GM12875 (cell line): ENCODE measurements at regions not wholly inside any gene's neighbourhood (a gene's known extent, or its start where the extent isn't known, plus 50 kb on each side); places are given as distances from the start of the nearest gene placed in this dataset.

Experiments
- H3K4me3 ChIP-seq: one replicate; pipeline ENCODE4 v1.5.1; 2011; ENCODE audit warnings: low read depth, low read length, control low read depth
- CTCF ChIP-seq: IDR thresholded peaks from 2 replicates; pipeline ENCODE4 v1.5.1; 2011; ENCODE audit warnings: low read depth, mild to moderate bottlenecking, control low read depth, inconsistent platforms, low read length, moderate library complexity, borderline replicate concordance; ENCODE audit not compliant: insufficient read depth

GRCh38 chr5:3185488-3185887 lies 410.1 kb upstream of the IRX1 start:
- TF ChIP-seq CTCF: no peak

GRCh38 chr5:3182133-3182876 lies 413.3 kb upstream of the IRX1 start:
- H3K4me3 ChIP-seq: no peak overlapping the region
- TF ChIP-seq CTCF: no peak

More at GRCh38 chr5:3185488-3185887, 410.1 kb upstream of the IRX1 start:
- no peak overlapping the region for H3K4me3 ChIP-seq

- no peak overlapping the region for H3K4me3 ChIP-seq
- TF ChIP-seq CTCF: no peak
Measured at GRCh38 chr5:3181671-3182070, 414.0 kb upstream of the IRX1 start.

GRCh38 chr5:3180636-3181035 lies 415.0 kb upstream of the IRX1 start:
- TF ChIP-seq CTCF: no peak
- H3K4me3 ChIP-seq: no peak overlapping the region

- no peak overlapping the region for H3K4me3 ChIP-seq
- TF ChIP-seq CTCF: no peak
Measured at GRCh38 chr5:3179220-3179619, 416.4 kb upstream of the IRX1 start.

GRCh38 chr5:3177338-3177737 lies 418.3 kb upstream of the IRX1 start:
- no peak overlapping the region for H3K4me3 ChIP-seq
- TF ChIP-seq CTCF: no peak

GRCh38 chr5:3175416-3175815 lies 420.2 kb upstream of the IRX1 start:
- H3K4me3 ChIP-seq: no peak overlapping the region
- no peak for TF ChIP-seq CTCF
